K562 (cell line): ENCODE measurements at regions not wholly inside any gene's neighbourhood (a gene's known extent, or its start where the extent isn't known, plus 50 kb on each side); places are given as distances from the start of the nearest gene placed in this dataset.

ENCODE experiments used
- ATAC-seq: fragments of 200-7000 bp; cut with Tn5 transposase; 3 replicates; pipeline ENCODE4 v1.9.1; 2020; ENCODE audit warnings: moderate library complexity
- BruUV-seq: library from RNA; stranded (reverse); fragments of 400-500 nt; replicated peaks from 2 replicates; lab custom pipeline; 2021; lab: Mats Ljungman, UMichigan
- CTCF ChIA-PET: fragments of 300-600 bp; formaldehyde crosslinking; extraction: SDS; loops from one replicate; lab custom pipeline; 2021; ENCODE audit warnings: low intra/inter-chr PET ratio; lab: Yijun Ruan, JAX
- POLR2A ChIA-PET: fragments of 300-600, 350-650 bp; sonication (Branson Sonifier 250); formaldehyde crosslinking; extraction: SDS; loops from one replicate; lab custom pipeline; 2021; ENCODE audit warnings: antibody characterized with exemption, inconsistent platforms; lab: Yijun Ruan, JAX
- DNase-seq, 4 experiments: peaks; one replicate each; pipeline versions ENCODE4 v3.0.0 to v3.0.0-alpha.2; 2011 to 2018; ENCODE audit warnings: low spot score in 3 of 4, mixed read lengths in 3 of 4; ENCODE audit errors: extremely low read depth in 1 of 4
- FAIRE-seq: peaks from 2 replicates; lab custom pipeline; 2011; peaks lifted over from hg19 to GRCh38; lab: Jason Lieb, UNC
- H2AFZ ChIP-seq: 2 replicates; pipeline ENCODE4 v1.6.0; 2011; ENCODE audit warnings: low read depth, low read length, control low read depth, inconsistent platforms
- H3K27ac ChIP-seq: fragments of 200-600 bp; 3 replicates; pipeline ENCODE4 v1.8.0; 2011; ENCODE audit warnings: low read depth, mild to moderate bottlenecking, control low read depth, inconsistent platforms, low read length, moderate library complexity, mixed read lengths; ENCODE audit errors: extremely low read depth
- H3K27me3 ChIP-seq, 2 experiments: fragments of 300-600 bp in 1 of 2; 2 replicates in 1 of 2; 3 replicates in 1 of 2; pipeline versions ENCODE4 v1.6.0 to v1.8.0; 2011; ENCODE audit warnings: inconsistent platforms in 2 of 2, low read length in 2 of 2, mild to moderate bottlenecking in 1 of 2, mixed read lengths in 1 of 2, moderate library complexity in 1 of 2; ENCODE audit not compliant: control insufficient read depth in 2 of 2, insufficient read depth in 2 of 2
- H3K36me3 ChIP-seq: fragments of 300-600 bp; 3 replicates; pipeline ENCODE4 v1.8.0; 2011; ENCODE audit warnings: mild to moderate bottlenecking, low read length, inconsistent platforms; ENCODE audit not compliant: control insufficient read depth, insufficient read depth
- H3K4me1 ChIP-seq, 2 experiments: fragments of 200-600 bp in 1 of 2; replicated peaks in 1 of 2; 2 replicates in 1 of 2; 3 replicates in 1 of 2; pipeline versions ENCODE4 v1.5.1 to v1.8.0; 2011; ENCODE audit warnings: inconsistent platforms in 2 of 2, low read length in 2 of 2, mild to moderate bottlenecking in 1 of 2, mixed read lengths in 1 of 2, moderate library complexity in 1 of 2; ENCODE audit not compliant: control insufficient read depth in 2 of 2, insufficient read depth in 2 of 2
- H3K4me2 ChIP-seq: 2 replicates; pipeline ENCODE4 v1.6.1; 2011; ENCODE audit warnings: low read length, control low read depth, inconsistent platforms, mixed read lengths; ENCODE audit not compliant: insufficient read depth
- H3K4me3 ChIP-seq: fragments of 200-600 bp; sonication (generic), shearing (Covaris generic); 2 replicates; pipeline ENCODE4 v1.5.1; 2016; ENCODE audit warnings: control low read depth, inconsistent platforms
- H3K79me2 ChIP-seq: fragments of 200-600 bp; 3 replicates; pipeline ENCODE4 v1.8.0; 2011; ENCODE audit warnings: low read length, inconsistent platforms; ENCODE audit not compliant: control insufficient read depth, insufficient read depth
- H3K9ac ChIP-seq, 2 experiments: 2 replicates each; pipeline versions ENCODE4 v1.6.0 to v1.6.1; 2011; ENCODE audit warnings: low read depth in 2 of 2, low read length in 2 of 2, control low read depth in 1 of 2, inconsistent platforms in 1 of 2, mild to moderate bottlenecking in 1 of 2, mixed read lengths in 1 of 2; ENCODE audit not compliant: insufficient read depth in 1 of 2
- H3K9me1 ChIP-seq: one replicate; pipeline ENCODE4 v1.6.0; 2011; ENCODE audit warnings: inconsistent platforms, mild to moderate bottlenecking, low read length, moderate library complexity; ENCODE audit not compliant: control insufficient read depth, insufficient read depth
- H3K9me3 ChIP-seq: replicated peaks from 2 replicates; pipeline ENCODE4 v1.5.1; 2011; ENCODE audit warnings: low read depth, low read length, inconsistent platforms; ENCODE audit not compliant: control insufficient read depth, insufficient read depth
- H4K20me1 ChIP-seq: replicated peaks from 2 replicates; pipeline ENCODE4 v1.6.1; 2011; ENCODE audit warnings: low read length, inconsistent platforms, mixed read lengths; ENCODE audit not compliant: control insufficient read depth, insufficient read depth
- AFF4 ChIP-seq: sonication (generic); formaldehyde crosslinking; IDR thresholded peaks from 2 replicates; pipeline ENCODE4 v1.8.0; 2023; ENCODE audit warnings: mild to moderate bottlenecking, missing genetic modification reagents
- ARID4B ChIP-seq: sonication (generic); formaldehyde crosslinking; IDR thresholded peaks from 2 replicates; pipeline ENCODE4 v1.8.0; 2022; ENCODE audit warnings: mild to moderate bottlenecking, missing genetic modification reagents
- ATF2 ChIP-seq: sonication (generic); formaldehyde crosslinking; IDR thresholded peaks from 2 replicates; pipeline ENCODE4 v1.8.1; 2022; ENCODE audit warnings: missing genetic modification reagents
- BRD9 ChIP-seq: fragments of 450-650 bp; IDR thresholded peaks from 2 replicates; pipeline ENCODE4 v1.6.1; 2018; ENCODE audit warnings: low read depth; ENCODE audit not compliant: partially characterized antibody
- GABPB1 ChIP-seq: sonication (generic); formaldehyde crosslinking; IDR thresholded peaks from 2 replicates; pipeline ENCODE4 v1.8.0; 2022; ENCODE audit warnings: mild to moderate bottlenecking, missing genetic modification reagents
- MEIS2 ChIP-seq: fragments of 450-650 bp; IDR thresholded peaks from 2 replicates; pipeline ENCODE4 v1.6.1; 2014; ENCODE audit warnings: mild to moderate bottlenecking; ENCODE audit not compliant: partially characterized antibody
- RB1 ChIP-seq: fragments of 450-650 bp; IDR thresholded peaks from 2 replicates; pipeline ENCODE4 v1.6.1; 2017; ENCODE audit warnings: low read depth, mild to moderate bottlenecking
- RFX1 ChIP-seq: fragments of 450-650 bp; IDR thresholded peaks from 2 replicates; pipeline ENCODE4 v1.6.1; 2016; ENCODE audit warnings: mild to moderate bottlenecking, moderate library complexity
- SREBF2 ChIP-seq: sonication (generic); formaldehyde crosslinking; IDR thresholded peaks from 2 replicates; pipeline ENCODE4 v1.4.0; 2020; ENCODE audit warnings: mild to moderate bottlenecking, missing genetic modification reagents
- USF2 ChIP-seq: sonication (generic); formaldehyde crosslinking; IDR thresholded peaks from 2 replicates; pipeline ENCODE4 v1.5.0; 2020; ENCODE audit warnings: missing genetic modification reagents
- ZNF217 ChIP-seq: sonication (generic); formaldehyde crosslinking; IDR thresholded peaks from 2 replicates; pipeline ENCODE4 v1.8.0; 2022; ENCODE audit warnings: mild to moderate bottlenecking, missing genetic modification reagents
- ZNF253 ChIP-seq: fragments of 250-450 bp; sonication (Bioruptor Pico); conservative IDR thresholded peaks from 2 replicates; pipeline ENCODE4 v1.6.1; 2021; ENCODE audit warnings: mild to moderate bottlenecking
- ZNF324 ChIP-seq: fragments of 250-450 bp; sonication (Bioruptor Pico); IDR thresholded peaks from 2 replicates; pipeline ENCODE4 v1.4.0; 2020; ENCODE audit warnings: mild to moderate bottlenecking
- ZNF77 ChIP-seq: fragments of 250-450 bp; sonication (Bioruptor Pico); IDR thresholded peaks from 2 replicates; pipeline ENCODE4 v1.5.0; 2020
- WGBS: fragments of 100-300 bp; shearing (Covaris generic); methylation state at CpG from one replicate; pipeline ENCODE4 v1.1.6; 2016; ENCODE audit warnings: low coverage, mixed read lengths; ENCODE audit not compliant: insufficient coverage; ENCODE audit errors: missing lambda C conversion rate; 5-methylcytosine and 5-hydroxymethylcytosine counted together
- in situ Hi-C: fragments of 300-500 bp; cut with MboI; formaldehyde crosslinking; loops from 4 replicates; pipeline ENCODE4 v1.15.0; 2018; ENCODE audit warnings: inconsistent platforms, mixed read lengths
- intact Hi-C: fragments of 100-400 bp; cut with micrococcal nuclease; formaldehyde crosslinking; loops from 2 replicates; pipeline ENCODE4 v1.14.2; 2022

- in situ Hi-C loops: no loop called here
- Histone ChIP-seq H3K4me1 (no peaks in the 10 kb centered on the region; a peak in 1 of 5 replicates), H3K4me3 (no peak overlapping the region), H3K27ac (no peak overlapping the region), H3K36me3 (no peaks in the 10 kb centered on the region), H3K9me1 (no peaks in the 10 kb centered on the region), H3K4me2 (no peak overlapping the region), H2AFZ (no peak overlapping the region), H3K79me2 (no peaks in the 10 kb centered on the region), H3K9me3 (no peaks in the 10 kb centered on the region), H3K27me3 (peaks cover 12 to 13% of the 10 kb centered on the region in 2 experiments; a peak in 2 of 5 replicates), H4K20me1 (no peaks in the 10 kb centered on the region), H3K9ac (no peak overlapping the region)
- DNase-seq: no peak
- no peak for FAIRE-seq
- intact Hi-C loops: no loop called here
- CTCF ChIA-PET: no interaction called here
- POLR2A ChIA-PET: interaction anchor here (0.6 to 0.8 kb wide), 2 partner anchors 10 to 18 kb away, joined by 3 read pairs; no protein-coding TSS in a partner anchor
- 1% methylated on average over 5 of the region's 5 CpGs for WGBS
- no TSS peak for BruUV-seq
- ATAC-seq: no peak
- no peak for TF ChIP-seq SREBF2 (CRISPR knock-in tag)
- TF ChIP-seq AFF4 (CRISPR knock-in tag): no peak
- TF ChIP-seq ZNF324 (CRISPR knock-in tag): no peak
- no peak for TF ChIP-seq BRD9
- TF ChIP-seq RB1: no peak
- no peak for TF ChIP-seq ZNF77 (CRISPR knock-in tag)
- TF ChIP-seq ARID4B (CRISPR knock-in tag): no peak
- TF ChIP-seq ZNF253 (CRISPR knock-in tag): no peak
- TF ChIP-seq RFX1: no peak
- no peak for TF ChIP-seq ZNF217 (CRISPR knock-in tag)
- TF ChIP-seq MEIS2: no peak
- no peak for TF ChIP-seq GABPB1
- TF ChIP-seq ATF2 (CRISPR knock-in tag): no peak
- no peak for TF ChIP-seq USF2
Measured at GRCh38 chr16:54546521-54546920, 259.9 kb upstream of the IRX3 start.
